NB4 (cell line): ENCODE measurements at regions not wholly inside any gene's neighbourhood (a gene's known extent, or its start where the extent isn't known, plus 50 kb on each side); places are given as distances from the start of the nearest gene placed in this dataset.

ENCODE experiments used
- CTCF ChIP-seq: IDR thresholded peaks from one replicate; pipeline ENCODE4 v1.5.1; 2012; ENCODE audit warnings: low read depth, low read length
- TF ChIP-seq, protein P1 (sequence below): IDR thresholded peaks from 2 replicates; pipeline ENCODE4 v1.6.1; 2011; ENCODE audit warnings: low read depth, low read length

GRCh38 chrX:114015966-114016365 is 567.9 kb upstream of the HTR2C start:
- TF ChIP-seq, protein P1, sequence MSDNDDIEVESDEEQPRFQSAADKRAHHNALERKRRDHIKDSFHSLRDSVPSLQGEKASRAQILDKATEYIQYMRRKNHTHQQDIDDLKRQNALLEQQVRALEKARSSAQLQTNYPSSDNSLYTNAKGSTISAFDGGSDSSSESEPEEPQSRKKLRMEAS: no peak
- no peak for TF ChIP-seq CTCF
